ENCODE measurements at regions not wholly inside any gene's neighbourhood (a gene's known extent, or its start where the extent isn't known, plus 50 kb on each side); places are given as distances from the start of the nearest gene placed in this dataset.

- no peak for FAIRE-seq
- H3K4me3 ChIP-seq (replicated peaks in 1 of 3; ENCODE audit: insufficient read depth in 1 of 3, low read depth in 1 of 3, low read length in 3 of 3) = no peak overlapping the region
- H4K20me1 ChIP-seq (replicated peaks; ENCODE audit: control insufficient read depth, extremely low read depth, insufficient read depth, low read length) = no peaks in the 10 kb centered on the region
- peaks cover 88% of the 10 kb centered on the region for H3K4me1 ChIP-seq (ENCODE audit: control insufficient read depth, extremely low read depth, insufficient read depth, low read length)
- ChIA-PET POLR2A (no interaction called here), CTCF (interaction anchor here (0.7 to 18.5 kb wide), 4 partner anchors 21 to 129 kb away, joined by 3 to 310 read pairs (median 44); partner anchors contain the start of gene MACF1)
- no peak overlapping the region for H2AFZ ChIP-seq (ENCODE audit: low read depth, low read length)
- no peaks in the 10 kb centered on the region for H3K27me3 ChIP-seq (ENCODE audit: control insufficient read depth in 2 of 2, insufficient read depth in 2 of 2, low read length in 2 of 2)
- intact Hi-C loops (cut with micrococcal nuclease) = no loop called here
- H3K27ac ChIP-seq (ENCODE audit: insufficient read depth, low read depth, low read length) = peak overlapping the region; percentile 98
- TF ChIP-seq MYC (IDR thresholded peaks at IDR 0.05; ENCODE audit: low read depth, low read length) = no peak
- no peak for TF ChIP-seq POLR2A (IDR thresholded peaks at IDR 0.05; ENCODE audit: low read depth, low read length)
- no peak for TF ChIP-seq MAX (IDR thresholded peaks at IDR 0.05; ENCODE audit: insufficient read depth, insufficient read length)
- TF ChIP-seq EZH2 (IDR thresholded peaks at IDR 0.05; ENCODE audit: borderline replicate concordance, low read depth, low read length, severe bottlenecking) = no peak
- TF ChIP-seq GATA2 (IDR thresholded peaks at IDR 0.05; ENCODE audit: insufficient read depth, insufficient read length, low read depth, low read length) = peak; percentile 30
- TF ChIP-seq JUN (IDR thresholded peaks at IDR 0.05; ENCODE audit: borderline replicate concordance, insufficient read depth, insufficient read length, low read depth) = no peak
- TF ChIP-seq CTCF (IDR thresholded peaks at IDR 0.05; ENCODE audit: extremely low read depth in 1 of 2, insufficient read depth in 1 of 2, low read depth in 1 of 2, low read length in 2 of 2) = peak; percentile 16 to 37
- TF ChIP-seq POLR2AphosphoS5 (IDR thresholded peaks at IDR 0.05; ENCODE audit: insufficient read depth, low read depth, low read length) = no peak
- no peak for TF ChIP-seq FOS (IDR thresholded peaks at IDR 0.05; ENCODE audit: borderline replicate concordance, insufficient read depth, low read length)
- DNase-seq (ENCODE audit: low read depth, low spot score) = peak; percentile 67
- BruUV-seq (replicated peaks) = no TSS peak
- peaks cover 0 to 7% of the 10 kb centered on the region in 2 experiments for H3K36me3 ChIP-seq (ENCODE audit: control insufficient read depth in 2 of 2, extremely low read depth in 1 of 2, insufficient read depth in 2 of 2, low read length in 2 of 2)
- dilution Hi-C loops (cut with MboI; ENCODE audit: extremely low pct_ligation_motif_present, low sequenced_read_pairs) = no loop called here
- no peak overlapping the region for H3K9ac ChIP-seq (replicated peaks; ENCODE audit: extremely low read depth, insufficient read depth, low read length)
- H3K9me1 ChIP-seq (replicated peaks; ENCODE audit: control insufficient read depth, extremely low read depth, insufficient read depth, low read length) = no peaks in the 10 kb centered on the region
- peaks cover 81% of the 10 kb centered on the region for H3K79me2 ChIP-seq (ENCODE audit: control insufficient read depth, insufficient read depth, low read length)
- H3K9me3 ChIP-seq (replicated peaks; ENCODE audit: control insufficient read depth, insufficient read depth, low read length) = no peaks in the 10 kb centered on the region
- H3K4me2 ChIP-seq (ENCODE audit: insufficient read depth, low read length) = peak overlapping the region; percentile 32
These were observed 75.0 kb upstream of the MACF1 start for GRCh38 chr1:39129514-39129913.

Data from endothelial cell of umbilical vein (primary cell).